B cell (primary cell): ENCODE measurements at regions not wholly inside any gene's neighbourhood (a gene's known extent, or its start where the extent isn't known, plus 50 kb on each side); places are given as distances from the start of the nearest gene placed in this dataset.
"Not testable (repeated sequence)": the region's sequence is repeated elsewhere in the genome, so short reads cannot be mapped to it uniquely, and the experiment has no call there.

Experiments used
- EZH2 ChIP-seq: IDR thresholded peaks from 2 replicates; pipeline ENCODE4 v1.6.1; 2012; ENCODE audit warnings: borderline replicate concordance, low read depth, mild to moderate bottlenecking, moderate library complexity, low read length; ENCODE audit not compliant: insufficient read depth, poor library complexity, severe bottlenecking
- TF ChIP-seq, protein P1 (sequence below): fragments of 200-600 bp; IDR thresholded peaks from one replicate; pipeline ENCODE4 v1.8.0; 2022; ENCODE audit warnings: antibody characterized with exemption, mild to moderate bottlenecking

DNA sequence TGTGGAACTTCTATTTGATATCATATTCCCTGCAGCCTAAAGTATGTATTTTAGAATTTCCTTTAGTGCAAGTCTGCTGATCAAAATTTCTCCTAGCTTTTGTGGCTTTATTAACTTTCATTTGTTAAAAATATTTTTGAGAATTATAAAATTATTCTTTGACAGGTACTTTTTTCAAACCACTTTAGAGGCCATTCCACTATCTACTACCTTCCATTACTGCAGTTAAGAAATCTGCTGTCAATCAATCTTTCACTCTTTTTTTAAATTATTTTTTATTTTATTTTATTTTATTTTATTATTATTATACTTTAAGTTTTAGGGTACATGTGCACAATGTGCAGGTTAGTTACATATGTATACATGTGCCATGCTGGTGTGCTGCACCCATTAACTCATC is 656.2 kb downstream of the CCDC85A start:
- TF ChIP-seq, protein P1, sequence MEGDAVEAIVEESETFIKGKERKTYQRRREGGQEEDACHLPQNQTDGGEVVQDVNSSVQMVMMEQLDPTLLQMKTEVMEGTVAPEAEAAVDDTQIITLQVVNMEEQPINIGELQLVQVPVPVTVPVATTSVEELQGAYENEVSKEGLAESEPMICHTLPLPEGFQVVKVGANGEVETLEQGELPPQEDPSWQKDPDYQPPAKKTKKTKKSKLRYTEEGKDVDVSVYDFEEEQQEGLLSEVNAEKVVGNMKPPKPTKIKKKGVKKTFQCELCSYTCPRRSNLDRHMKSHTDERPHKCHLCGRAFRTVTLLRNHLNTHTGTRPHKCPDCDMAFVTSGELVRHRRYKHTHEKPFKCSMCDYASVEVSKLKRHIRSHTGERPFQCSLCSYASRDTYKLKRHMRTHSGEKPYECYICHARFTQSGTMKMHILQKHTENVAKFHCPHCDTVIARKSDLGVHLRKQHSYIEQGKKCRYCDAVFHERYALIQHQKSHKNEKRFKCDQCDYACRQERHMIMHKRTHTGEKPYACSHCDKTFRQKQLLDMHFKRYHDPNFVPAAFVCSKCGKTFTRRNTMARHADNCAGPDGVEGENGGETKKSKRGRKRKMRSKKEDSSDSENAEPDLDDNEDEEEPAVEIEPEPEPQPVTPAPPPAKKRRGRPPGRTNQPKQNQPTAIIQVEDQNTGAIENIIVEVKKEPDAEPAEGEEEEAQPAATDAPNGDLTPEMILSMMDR: not testable (repeated sequence)
- not testable (repeated sequence) for TF ChIP-seq EZH2
